Fibroblast of skin of abdomen (primary cell): ENCODE measurements at regions not wholly inside any gene's neighbourhood (a gene's known extent, or its start where the extent isn't known, plus 50 kb on each side); places are given as distances from the start of the nearest gene placed in this dataset.

Experiments
- DNase-seq: peaks from one replicate; pipeline ENCODE4 v3.0.0-alpha.2; 2013

DNA sequence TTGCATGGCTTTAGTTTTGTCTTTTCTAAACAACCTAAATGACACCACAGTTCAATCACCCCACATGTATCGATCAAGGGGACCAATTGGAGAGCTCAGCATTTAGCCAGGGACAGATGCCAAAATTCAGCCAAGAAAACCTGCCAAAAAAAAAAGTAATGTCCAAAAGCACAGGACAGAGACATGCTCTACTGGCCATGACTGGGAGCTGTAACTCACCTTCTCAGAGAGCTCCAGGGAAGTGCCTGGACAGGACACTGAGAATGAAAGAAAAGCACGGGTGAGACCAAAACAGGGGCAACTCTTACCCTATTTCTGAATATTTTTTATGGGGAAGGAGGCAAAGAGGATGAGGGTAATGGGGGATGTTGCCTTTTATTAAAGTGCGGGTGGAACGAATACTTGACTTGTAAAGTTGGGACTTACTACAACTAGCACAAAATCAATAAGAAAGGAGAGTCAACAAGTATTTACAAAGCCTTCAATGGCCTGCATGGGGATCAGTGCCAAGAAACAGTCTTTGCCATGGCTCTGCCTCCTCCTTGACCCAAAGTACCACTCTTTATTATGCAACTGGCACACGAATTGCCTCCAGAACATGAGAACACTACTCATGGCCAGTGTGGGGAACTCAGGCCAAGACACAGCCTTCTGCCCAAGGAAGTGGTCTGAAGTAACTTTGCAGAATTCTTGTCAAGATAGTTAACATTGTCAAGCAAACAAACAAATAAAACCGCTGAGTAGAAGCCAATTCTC is 72.9 kb upstream of the HK2 start:
- DNase-seq: no peak

GRCh38 chr2:74762789-74763188 is 71.1 kb upstream of the HK2 start:
- DNase-seq: no peak

GRCh38 chr2:74763962-74764428 is 69.9 kb upstream of the HK2 start:
- DNase-seq: no peak

- DNase-seq: no peak
These were observed 69.3 kb upstream of the HK2 start for GRCh38 chr2:74764429-74765272.

- no peak for DNase-seq
These were observed 67.1 kb upstream of the HK2 start for GRCh38 chr2:74766780-74767179.

DNA sequence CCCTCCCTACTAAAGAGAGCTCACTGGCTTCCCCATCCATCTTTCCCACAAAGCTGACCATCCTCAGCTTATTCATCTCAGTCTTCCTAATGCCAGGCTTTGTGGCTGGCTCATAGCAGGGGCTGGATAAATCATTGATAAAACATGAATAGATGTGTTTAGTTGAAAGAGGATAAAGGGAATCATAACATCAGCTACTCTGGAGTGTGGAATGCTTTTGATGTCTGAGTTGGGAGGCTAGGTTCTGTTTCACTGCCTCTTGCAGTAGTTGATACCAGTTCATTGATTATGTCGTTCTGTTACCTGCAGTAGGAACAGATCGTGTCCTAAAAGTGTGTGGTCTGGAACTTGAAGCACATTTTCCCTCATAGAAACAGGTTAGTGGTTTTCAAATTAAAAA is 66.3 kb upstream of the HK2 start:
- no peak for DNase-seq

- peak; percentile 60 for DNase-seq
These were observed 65.5 kb upstream of the HK2 start for GRCh38 chr2:74768401-74768914.

GRCh38 chr2:74772046-74772445 is 61.9 kb upstream of the HK2 start:
- DNase-seq: peak; percentile 38

DNA sequence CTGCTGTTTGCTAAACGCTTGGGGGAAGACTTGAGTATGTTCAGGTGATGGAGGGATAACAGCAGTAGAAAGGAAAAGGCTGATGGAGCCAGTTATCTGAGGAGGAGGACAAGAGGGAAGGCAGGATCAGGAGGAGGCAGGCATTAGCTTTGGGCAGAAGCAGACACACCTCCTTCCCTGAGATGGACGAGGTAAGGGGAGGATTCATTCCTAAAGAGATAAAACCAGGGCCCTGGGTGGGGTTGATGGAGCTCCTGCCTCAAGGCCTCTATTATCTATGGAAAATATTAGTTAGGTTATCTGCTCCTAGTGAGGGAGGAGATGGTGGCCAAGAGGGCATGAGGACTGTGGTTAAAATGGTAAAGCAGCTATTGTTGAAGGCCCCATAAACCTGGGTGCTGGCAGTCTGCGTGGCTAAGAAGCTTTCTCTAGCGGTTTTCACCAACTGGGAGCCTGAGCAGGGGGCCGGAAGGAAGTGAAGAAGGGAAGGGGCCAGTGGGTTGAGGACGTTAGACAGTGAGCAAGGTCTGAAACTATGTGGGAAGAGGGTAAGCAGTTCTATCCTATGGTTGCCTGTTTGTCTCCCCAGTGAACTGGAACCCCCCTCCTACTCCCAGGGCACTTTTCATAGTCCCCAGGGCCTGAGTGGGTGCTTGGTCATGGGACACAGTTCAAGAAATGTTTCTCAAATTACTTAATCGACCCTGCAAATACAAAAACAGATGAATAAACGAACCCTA is 56.6 kb upstream of the HK2 start:
- no peak for DNase-seq

DNA sequence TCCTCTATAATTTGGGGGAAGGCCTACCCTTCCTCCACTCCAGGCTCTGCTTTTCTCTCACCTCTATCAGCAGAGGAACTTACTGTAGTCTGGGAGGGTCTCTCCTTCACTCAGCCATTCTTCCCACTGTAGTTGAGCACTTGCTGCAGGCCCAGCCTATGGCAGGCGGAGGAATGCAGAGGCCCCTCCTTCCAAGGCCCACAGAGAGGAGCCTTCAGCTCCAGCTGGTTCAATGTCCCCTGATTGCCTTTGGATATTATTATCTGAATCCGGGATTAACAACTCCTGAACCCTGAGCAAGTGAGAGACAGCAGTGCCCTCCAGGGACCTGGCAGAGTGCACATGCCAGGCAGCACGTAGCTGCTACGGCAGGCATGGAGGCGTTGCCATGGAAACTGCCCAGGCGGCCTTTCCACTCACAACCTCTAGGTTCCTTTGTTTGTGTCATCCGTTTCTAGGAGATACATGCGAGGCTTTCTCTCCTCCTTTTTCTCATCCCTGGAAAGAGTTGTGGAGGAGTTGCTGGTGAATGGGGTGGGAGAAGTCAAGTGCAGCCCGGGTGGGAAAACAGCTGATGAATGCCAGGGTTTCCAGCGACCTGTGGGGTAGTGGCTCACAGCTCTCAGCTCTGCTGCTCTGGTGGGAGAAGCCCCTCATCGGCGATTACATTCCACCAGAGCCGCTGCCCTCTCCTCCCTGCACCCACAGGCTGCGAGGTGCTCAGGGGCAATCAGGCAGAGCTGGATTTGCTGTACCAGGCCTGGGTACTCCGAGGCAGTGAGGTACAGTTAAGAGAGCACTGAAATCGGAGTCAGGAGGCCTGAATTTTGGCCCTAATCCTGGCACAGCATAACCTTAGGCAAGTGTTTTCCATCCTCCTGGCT is 55.3 kb upstream of the HK2 start:
- peak; percentile 21 for DNase-seq

DNA sequence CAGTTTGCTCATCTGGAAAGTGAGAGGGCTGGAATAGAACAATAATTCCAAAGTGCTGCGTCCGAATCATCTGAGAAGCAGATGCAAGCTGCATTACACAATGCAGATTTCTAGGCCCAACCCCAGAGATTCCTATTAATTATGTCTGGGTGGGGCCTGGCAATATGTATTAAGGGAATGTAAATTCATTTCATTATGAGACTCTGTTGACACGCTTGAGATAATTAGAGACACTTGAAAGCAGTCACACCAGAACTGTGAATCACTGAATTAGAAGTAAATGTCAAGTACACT is 54.7 kb upstream of the HK2 start:
- DNase-seq: no peak

GRCh38 chr2:74779587-74780135 is 54.3 kb upstream of the HK2 start:
- DNase-seq: no peak
